GM12873 (cell line): ENCODE measurements at regions not wholly inside any gene's neighbourhood (a gene's known extent, or its start where the extent isn't known, plus 50 kb on each side); places are given as distances from the start of the nearest gene placed in this dataset.

Source experiments
- CTCF ChIP-seq: IDR thresholded peaks from 2 replicates; pipeline ENCODE4 v1.5.1; 2012; ENCODE audit warnings: low read depth, mild to moderate bottlenecking, moderate library complexity, low read length, control low read depth; ENCODE audit not compliant: insufficient read depth; ENCODE audit errors: missing control alignments

- no peak for TF ChIP-seq CTCF
These were observed 304.3 kb upstream of the NCAM1 start for GRCh38 chr11:112656772-112657428.

- no peak for TF ChIP-seq CTCF
These were observed 302.8 kb upstream of the NCAM1 start for GRCh38 chr11:112658431-112658878.

GRCh38 chr11:112661146-112661545 is 300.1 kb upstream of the NCAM1 start:
- TF ChIP-seq CTCF: no peak

GRCh38 chr11:112661571-112661970 is 299.6 kb upstream of the NCAM1 start:
- no peak for TF ChIP-seq CTCF

- no peak for TF ChIP-seq CTCF
These were observed 298.7 kb upstream of the NCAM1 start for GRCh38 chr11:112662554-112662953.

- no peak for TF ChIP-seq CTCF
These were observed 297.1 kb upstream of the NCAM1 start for GRCh38 chr11:112663947-112664634.

GRCh38 chr11:112665291-112665690 is 295.9 kb upstream of the NCAM1 start:
- TF ChIP-seq CTCF: no peak
